ENCODE measurements at regions not wholly inside any gene's neighbourhood (a gene's known extent, or its start where the extent isn't known, plus 50 kb on each side); places are given as distances from the start of the nearest gene placed in this dataset.

DNA sequence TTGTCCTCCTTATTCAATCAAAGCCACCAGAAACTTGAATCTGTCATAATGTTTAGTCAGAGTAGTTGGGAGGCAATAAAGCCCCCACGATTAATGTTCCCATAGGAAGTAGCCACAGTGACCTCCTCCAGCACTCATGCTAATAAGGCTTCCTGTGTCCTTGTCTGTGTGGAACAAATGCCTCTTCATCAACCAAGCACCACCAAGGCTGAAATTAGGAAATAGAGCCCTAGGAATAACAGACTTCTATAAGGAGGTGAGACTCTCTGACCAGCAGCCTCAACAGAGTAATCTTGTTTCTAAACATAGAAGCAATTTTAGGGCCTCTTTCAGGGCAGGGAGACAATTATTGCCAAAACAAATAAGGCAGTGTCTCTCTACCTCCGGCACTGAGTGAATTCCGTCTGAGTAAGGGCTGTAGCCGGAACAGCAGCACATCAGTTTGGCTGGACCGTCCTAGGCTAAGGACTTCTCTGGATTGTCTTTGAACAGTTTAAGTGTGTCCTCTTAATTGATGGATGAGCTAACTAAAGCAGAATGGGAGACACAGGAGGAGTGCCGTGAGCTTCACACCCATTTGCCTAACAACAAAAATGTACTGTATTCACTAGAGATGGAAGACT, 329.2 kb upstream of the HAND2 start:
- H3K27ac ChIP-seq: no peak overlapping the region
- TF ChIP-seq CTCF (IDR thresholded peaks at IDR 0.05 in 4 of 5, conservative IDR thresholded peaks at IDR 0.05 in 1 of 5): no peak
- no peak for TF ChIP-seq POLR2A (IDR thresholded peaks at IDR 0.05)

GRCh38 chr4:173858471-173858870, 328.4 kb upstream of the HAND2 start:
- no peaks in the 10 kb centered on the region for H3K36me3 ChIP-seq
- H3K27me3 ChIP-seq: no peaks in the 10 kb centered on the region
- TF ChIP-seq POLR2A (IDR thresholded peaks at IDR 0.05): no peak
- no peak for TF ChIP-seq CTCF (IDR thresholded peaks at IDR 0.05 in 4 of 5, conservative IDR thresholded peaks at IDR 0.05 in 1 of 5)
- in situ Hi-C loops (cut with MboI; ENCODE audit: low sequenced_read_pairs in 4 of 4): no loop called here
- no peak overlapping the region for H3K4me3 ChIP-seq
- no peaks in the 10 kb centered on the region for H3K4me1 ChIP-seq
- DNase-seq (no peak), ATAC-seq (no peak)
- H3K27ac ChIP-seq: no peak overlapping the region
- intact Hi-C loops (cut with DNase I; ENCODE audit: low total_unique reads): no loop called here
- H3K9me3 ChIP-seq: no peaks in the 10 kb centered on the region

More for the DNA sequence above, 329.2 kb upstream of the HAND2 start:
- no peak for ATAC-seq
- in situ Hi-C loops (cut with MboI; ENCODE audit: low sequenced_read_pairs in 4 of 4): no loop called here
- H3K4me3 ChIP-seq: no peak overlapping the region
- no peaks in the 10 kb centered on the region for H3K9me3 ChIP-seq
- no peak for DNase-seq
- H3K27me3 ChIP-seq: no peaks in the 10 kb centered on the region
- H3K4me1 ChIP-seq: no peaks in the 10 kb centered on the region
- H3K36me3 ChIP-seq: no peaks in the 10 kb centered on the region
- intact Hi-C loops (cut with DNase I; ENCODE audit: low total_unique reads): no loop called here

DNA sequence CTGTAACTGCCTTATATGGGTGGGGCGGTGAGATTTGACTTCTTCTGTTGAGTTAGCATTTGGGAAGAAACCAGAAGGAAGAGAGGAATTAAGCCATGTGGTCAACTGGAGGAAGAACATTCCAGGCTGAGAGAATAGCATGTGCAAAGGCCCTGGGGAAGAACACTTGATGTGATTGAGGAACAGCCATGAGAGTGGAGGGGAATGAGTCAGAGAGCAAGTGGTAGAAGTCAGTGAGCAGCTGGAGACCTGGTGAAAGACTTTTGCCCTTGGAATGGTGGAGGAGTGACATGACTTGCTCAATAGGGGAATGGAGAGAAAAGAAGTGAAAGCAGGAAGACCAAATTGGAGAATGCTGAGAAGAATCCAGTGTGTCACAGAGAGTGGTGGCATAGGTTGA, 327.8 kb upstream of the HAND2 start:
- ATAC-seq: no peak
- Histone ChIP-seq H3K4me1 (no peaks in the 10 kb centered on the region), H3K27me3 (no peaks in the 10 kb centered on the region), H3K36me3 (no peaks in the 10 kb centered on the region), H3K9me3 (no peaks in the 10 kb centered on the region), H3K27ac (no peak overlapping the region), H3K4me3 (no peak overlapping the region)
- no peak for DNase-seq
- in situ Hi-C loops (cut with MboI; ENCODE audit: low sequenced_read_pairs in 4 of 4): no loop called here
- intact Hi-C loops (cut with DNase I; ENCODE audit: low total_unique reads): no loop called here
- TF ChIP-seq POLR2A (IDR thresholded peaks at IDR 0.05) (no peak), CTCF (IDR thresholded peaks at IDR 0.05 in 4 of 5, conservative IDR thresholded peaks at IDR 0.05 in 1 of 5) (no peak)

DNA sequence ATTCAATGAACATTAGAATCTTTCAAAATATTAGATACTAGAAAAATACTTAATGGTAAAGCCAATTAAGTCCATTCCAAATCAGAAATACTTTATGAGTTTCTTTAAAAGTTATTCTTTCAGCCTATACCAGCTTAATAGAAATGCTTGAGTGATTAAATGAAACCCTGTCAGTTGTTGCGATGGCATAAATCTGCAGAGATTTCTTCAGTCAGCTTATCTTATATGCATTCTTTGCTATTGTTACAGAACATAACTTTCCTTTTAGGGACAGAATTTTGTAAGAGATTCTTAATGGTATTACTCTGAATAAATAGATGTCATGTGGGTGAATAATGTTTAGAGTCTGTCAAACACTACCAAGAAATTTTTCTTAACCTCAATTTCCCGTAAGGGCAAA, 325.0 kb upstream of the HAND2 start:
- no peaks in the 10 kb centered on the region for H3K27me3 ChIP-seq
- no peak for TF ChIP-seq POLR2A (IDR thresholded peaks at IDR 0.05)
- no peak overlapping the region for H3K4me3 ChIP-seq
- ATAC-seq (no peak), DNase-seq (no peak)
- in situ Hi-C loops (cut with MboI; ENCODE audit: low sequenced_read_pairs in 4 of 4): no loop called here
- no peak overlapping the region for H3K27ac ChIP-seq
- H3K4me1 ChIP-seq: no peaks in the 10 kb centered on the region
- intact Hi-C loops (cut with DNase I; ENCODE audit: low total_unique reads): no loop called here
- no peaks in the 10 kb centered on the region for H3K36me3 ChIP-seq
- no peaks in the 10 kb centered on the region for H3K9me3 ChIP-seq

- DNase-seq: no peak
- no peak for ATAC-seq
- in situ Hi-C loops (cut with MboI; ENCODE audit: low sequenced_read_pairs in 4 of 4) (no loop called here), intact Hi-C loops (cut with DNase I; ENCODE audit: low total_unique reads) (no loop called here)
- Histone ChIP-seq H3K27me3 (no peaks in the 10 kb centered on the region), H3K9me3 (no peaks in the 10 kb centered on the region), H3K4me1 (no peaks in the 10 kb centered on the region), H3K27ac (no peak overlapping the region), H3K4me3 (no peak overlapping the region), H3K36me3 (no peaks in the 10 kb centered on the region)
- no peak for TF ChIP-seq CTCF (IDR thresholded peaks at IDR 0.05 in 4 of 5, conservative IDR thresholded peaks at IDR 0.05 in 1 of 5)
- no peak for TF ChIP-seq POLR2A (IDR thresholded peaks at IDR 0.05)
Observed at GRCh38 chr4:173852775-173853174, 322.7 kb upstream of the HAND2 start.
